GM12878 (cell line): ENCODE measurements at regions not wholly inside any gene's neighbourhood (a gene's known extent, or its start where the extent isn't known, plus 50 kb on each side); places are given as distances from the start of the nearest gene placed in this dataset.

Source experiments
- ATAC-seq: fragments of 200-7000 bp; cut with Tn5 transposase; 3 replicates; pipeline ENCODE4 v1.9.1; 2020; ENCODE audit warnings: mild to moderate bottlenecking, moderate library complexity
- BruUV-seq: library from RNA; stranded (reverse); fragments of 400-500 nt; replicated peaks from 2 replicates; lab custom pipeline; 2021; lab: Mats Ljungman, UMichigan
- CTCF ChIA-PET: fragments of 300-600 bp; sonication (Branson Sonifier 250); formaldehyde crosslinking; extraction: SDS; loops from one replicate; lab custom pipeline; 2021; ENCODE audit warnings: inconsistent platforms; lab: Yijun Ruan, JAX
- POLR2A ChIA-PET: fragments of 350-600 bp; formaldehyde crosslinking; extraction: SDS; loops from one replicate; lab custom pipeline; 2021; ENCODE audit warnings: inconsistent platforms; lab: Charles Lee
- RAD21 ChIA-PET: fragments of 300-600 bp; sonication (Branson Sonifier 250); formaldehyde crosslinking; loops from one replicate; lab custom pipeline; 2023; ENCODE audit warnings: antibody characterized with exemption; ENCODE audit not compliant: unreplicated experiment; lab: Charles Lee
- SMC1A ChIA-PET: fragments of 300-600 bp; sonication (Branson Sonifier 250); formaldehyde crosslinking; loops from one replicate; lab custom pipeline; 2023; ENCODE audit not compliant: unreplicated experiment, uncharacterized antibody; lab: Charles Lee
- DNase-seq: peaks from one replicate; pipeline ENCODE4 v3.0.0-alpha.2; 2011; ENCODE audit warnings: low read depth, low spot score
- FAIRE-seq: peaks from 3 replicates; lab custom pipeline; 2011; peaks lifted over from hg19 to GRCh38; lab: Jason Lieb, UNC
- H2AFZ ChIP-seq: 2 replicates; pipeline ENCODE4 v1.6.0; 2011; ENCODE audit warnings: low read depth, low read length, control low read depth; ENCODE audit not compliant: control insufficient read depth
- H3K27ac ChIP-seq: 2 replicates; pipeline ENCODE4 v1.5.1; 2011; ENCODE audit warnings: control low read depth; ENCODE audit not compliant: control insufficient read depth, insufficient read depth
- H3K27me3 ChIP-seq, 2 experiments: replicated peaks in 1 of 2; 2 replicates each; pipeline versions ENCODE4 v1.6.0 to v1.6.1; 2011; ENCODE audit warnings: low read length in 1 of 2; ENCODE audit not compliant: control insufficient read depth in 2 of 2, insufficient read depth in 2 of 2
- H3K36me3 ChIP-seq, 2 experiments: 2 replicates each; pipeline ENCODE4 v1.5.1; 2011; ENCODE audit warnings: low read length in 1 of 2; ENCODE audit not compliant: control insufficient read depth in 2 of 2, insufficient read depth in 2 of 2
- H3K4me1 ChIP-seq: 2 replicates; pipeline ENCODE4 v1.6.1; 2011; ENCODE audit warnings: mild to moderate bottlenecking, low read length, moderate library complexity, mixed read lengths; ENCODE audit not compliant: control insufficient read depth, insufficient read depth
- H3K4me2 ChIP-seq: 2 replicates; pipeline ENCODE4 v1.6.0; 2011; ENCODE audit warnings: control low read depth; ENCODE audit not compliant: control insufficient read depth, insufficient read depth
- H3K4me3 ChIP-seq: fragments of 200-600 bp; sonication (generic); 2 replicates; pipeline ENCODE4 v1.5.1; 2016
- H3K79me2 ChIP-seq: 2 replicates; pipeline ENCODE4 v1.6.0; 2011; ENCODE audit warnings: low read length; ENCODE audit not compliant: control insufficient read depth, insufficient read depth
- H3K9ac ChIP-seq: 2 replicates; pipeline ENCODE4 v1.8.0; 2011; ENCODE audit warnings: low read length, control low read depth, mixed read lengths; ENCODE audit not compliant: control insufficient read depth, insufficient read depth
- H3K9me3 ChIP-seq: replicated peaks from 3 replicates; pipeline ENCODE4 v1.5.1; 2011; ENCODE audit warnings: mild to moderate bottlenecking, low read length; ENCODE audit not compliant: control insufficient read depth, insufficient read depth
- H4K20me1 ChIP-seq: 2 replicates; pipeline ENCODE4 v1.6.0; 2011; ENCODE audit not compliant: control insufficient read depth, insufficient read depth
- ATF7 ChIP-seq: fragments of 450-650 bp; IDR thresholded peaks from 2 replicates; pipeline ENCODE4 v1.6.1; 2016; ENCODE audit warnings: low read depth, mild to moderate bottlenecking
- HCFC1 ChIP-seq: fragments of 150-350 bp; IDR thresholded peaks from 2 replicates; pipeline ENCODE4 v1.6.1; 2014; ENCODE audit warnings: low read length
- IRF4 ChIP-seq: IDR thresholded peaks from 2 replicates; pipeline ENCODE4 v1.6.1; 2011; ENCODE audit warnings: low read depth, low read length
- NR2C1 ChIP-seq: fragments of 450-650 bp; IDR thresholded peaks from 2 replicates; pipeline ENCODE4 v1.6.1; 2017; ENCODE audit warnings: antibody characterized with exemption, mild to moderate bottlenecking, moderate library complexity
- RB1 ChIP-seq: fragments of 450-650 bp; formaldehyde crosslinking; IDR thresholded peaks from 2 replicates; pipeline ENCODE4 v1.6.1; 2017; ENCODE audit warnings: mild to moderate bottlenecking, borderline replicate concordance
- SP1 ChIP-seq: IDR thresholded peaks from one replicate; pipeline ENCODE4 v1.6.1; 2011; ENCODE audit warnings: low read depth, low read length
- SRF ChIP-seq, 2 experiments: IDR thresholded peaks; 2 replicates each; pipeline ENCODE4 v1.6.1; 2011; ENCODE audit warnings: low read depth in 2 of 2, low read length in 2 of 2, mild to moderate bottlenecking in 1 of 2, moderate library complexity in 1 of 2
- YY1 ChIP-seq: IDR thresholded peaks from 2 replicates; pipeline ENCODE4 v1.6.1; 2011; ENCODE audit warnings: low read depth, mild to moderate bottlenecking, low read length
- ZBED1 ChIP-seq: IDR thresholded peaks from 2 replicates; pipeline ENCODE4 v1.6.1; 2016; ENCODE audit warnings: borderline replicate concordance
- ZNF592 ChIP-seq: fragments of 450-650 bp; IDR thresholded peaks from 2 replicates; pipeline ENCODE4 v1.6.1; 2017; ENCODE audit warnings: mild to moderate bottlenecking, moderate library complexity
- ZSCAN29 ChIP-seq: fragments of 450-650 bp; IDR thresholded peaks from 2 replicates; pipeline ENCODE4 v1.6.1; 2017; ENCODE audit warnings: mild to moderate bottlenecking, moderate library complexity
- ZZZ3 ChIP-seq: IDR thresholded peaks from 2 replicates; pipeline ENCODE4 v1.6.1; 2011; ENCODE audit warnings: low read depth; ENCODE audit not compliant: control insufficient read depth, insufficient read length
- WGBS: methylation state at CpG from one replicate; pipeline ENCODE4 v1.1.6; 2016; ENCODE audit warnings: low lambda C conversion rate; ENCODE audit not compliant: insufficient replicate concordance, insufficient coverage; ENCODE audit errors: missing lambda C conversion rate; 5-methylcytosine and 5-hydroxymethylcytosine counted together
- in situ Hi-C: fragments of 300-500 bp; cut with MboI; formaldehyde crosslinking; loops from 9 replicates; pipeline ENCODE4 v1.14.3; 2018; ENCODE audit warnings: mixed read lengths
- intact Hi-C: fragments of 100-400 bp; cut with micrococcal nuclease; formaldehyde crosslinking; loops from one replicate; pipeline ENCODE4 v1.14.2; 2022; ENCODE audit not compliant: unreplicated experiment

DNA sequence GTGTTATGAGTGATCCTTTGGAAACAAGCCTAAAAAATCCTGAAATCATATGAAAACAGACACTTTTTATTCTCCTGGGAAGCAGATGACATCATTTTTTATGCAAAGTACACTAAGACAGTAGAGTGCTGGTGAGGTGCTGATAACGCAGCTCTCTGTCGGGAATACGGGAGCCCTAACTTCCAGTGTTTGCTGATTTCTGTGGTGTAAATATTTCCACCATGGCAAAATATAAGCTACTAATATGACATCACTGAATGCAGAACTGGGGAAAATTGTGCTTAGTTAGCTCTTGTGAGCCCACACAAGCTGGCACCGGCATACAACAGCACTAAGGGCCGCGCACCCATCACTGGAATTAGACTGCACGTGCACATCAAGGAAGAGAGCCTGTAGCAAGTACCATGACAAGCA is 82.6 kb downstream of the FAM76B start:
- no TSS peak for BruUV-seq
- TF ChIP-seq ATF7 (peak; percentile 46; the same call in 1 of the 2 replicates), SP1 (no peak)
- Histone ChIP-seq H3K27me3 (no peaks in the 10 kb centered on the region), H3K4me1 (peaks cover 6% of the 10 kb centered on the region), H3K4me3 (no peak overlapping the region), H3K36me3 (no peaks in the 10 kb centered on the region), H2AFZ (no peak overlapping the region), H3K4me2 (no peak overlapping the region), H3K9me3 (no peaks in the 10 kb centered on the region), H3K27ac (no peak overlapping the region), H3K9ac (no peak overlapping the region), H4K20me1 (no peaks in the 10 kb centered on the region), H3K79me2 (no peaks in the 10 kb centered on the region)
- RAD21 ChIA-PET: interaction anchor here (0.7 to 12.7 kb wide), 10 partner anchors 8 to 639 kb away, joined by 3 to 425 read pairs (median 26); partner anchors contain the start of gene SESN3
- intact Hi-C loops: loop anchor here (5.0 to 10.0 kb wide), 3 partner anchors 200 to 332 kb away; no protein-coding TSS in a partner anchor
- DNase-seq (no peak), FAIRE-seq (no peak), ATAC-seq (no peak)
- POLR2A ChIA-PET: interaction anchor here (0.9 to 2.8 kb wide), 3 partner anchors 9 to 553 kb away, joined by 3 to 23 read pairs (median 13); no protein-coding TSS in a partner anchor
- CTCF ChIA-PET: interaction anchor here (0.9 to 17.7 kb wide), 16 partner anchors 8 to 681 kb away, joined by 3 to 590 read pairs (median 13); partner anchors contain the start of gene SESN3
- 83% methylated on average over 7 of the region's 7 CpGs for WGBS
- in situ Hi-C loops: loop anchor here (5.0 kb wide), 1 partner anchor 555 kb away; no protein-coding TSS in a partner anchor
- SMC1A ChIA-PET: interaction anchor here (0.8 to 20.2 kb wide), 16 partner anchors 9 to 552 kb away, joined by 3 to 474 read pairs (median 16); no protein-coding TSS in a partner anchor

DNA sequence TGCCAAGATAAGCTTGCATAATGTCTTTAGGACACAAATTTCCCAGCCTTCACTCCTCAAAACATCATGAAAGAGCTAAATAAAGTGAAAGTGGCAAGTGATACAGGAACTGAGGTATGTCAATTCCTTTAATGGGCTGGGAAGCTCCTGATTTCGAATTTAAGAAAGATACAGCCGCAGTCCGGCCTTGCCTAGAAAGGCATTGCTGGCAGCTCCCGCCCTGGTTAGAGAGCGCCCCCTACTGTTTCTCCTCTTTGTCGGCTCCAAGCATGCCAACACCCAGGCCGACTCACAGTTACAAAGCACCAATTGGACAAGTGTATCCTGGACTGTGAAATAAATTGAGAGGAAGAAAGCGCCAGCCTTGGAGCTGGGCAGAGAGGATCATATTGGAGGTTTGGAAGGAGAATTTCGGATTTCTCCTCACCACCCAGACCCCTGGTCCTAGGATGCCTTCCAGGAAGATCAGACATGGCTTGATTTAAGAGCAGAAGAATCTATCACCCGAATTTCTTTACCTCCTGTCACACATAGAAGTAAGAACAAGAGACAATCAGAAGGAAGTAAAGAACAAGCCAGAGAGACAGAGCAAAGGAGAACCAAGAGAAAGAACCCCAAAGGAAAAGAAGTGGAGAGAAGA is 84.0 kb downstream of the FAM76B start:
- WGBS: 7% methylated on average over 10 of the region's 10 CpGs
- in situ Hi-C loops (loop anchor here (5.0 kb wide), 1 partner anchor 553 kb away; no protein-coding TSS in a partner anchor), intact Hi-C loops (loop anchor here (1.0 to 10.0 kb wide), 9 partner anchors 59 to 637 kb away; no protein-coding TSS in a partner anchor)
- peak; percentile 98 for ATAC-seq
- H4K20me1 ChIP-seq: no peaks in the 10 kb centered on the region
- no peak for DNase-seq
- H3K4me1 ChIP-seq: peaks cover 6% of the 10 kb centered on the region
- no peaks in the 10 kb centered on the region for H3K36me3 ChIP-seq
- ChIA-PET SMC1A (interaction anchor here (0.6 to 20.2 kb wide), 73 partner anchors 10 to 720 kb away, joined by 3 to 474 read pairs (median 4); partner anchors contain the start of gene SESN3), RAD21 (interaction anchor here (0.7 to 12.7 kb wide), 69 partner anchors 9 to 720 kb away, joined by 3 to 425 read pairs (median 4); partner anchors contain the start of genes FAM76B and SESN3), CTCF (interaction anchor here (0.6 to 17.7 kb wide), 111 partner anchors 9 to 1077 kb away, joined by 3 to 590 read pairs (median 4); partner anchors contain the start of genes FAM76B and SESN3), POLR2A (interaction anchor here (0.6 to 2.8 kb wide), 11 partner anchors 10 to 554 kb away, joined by 3 to 23 read pairs (median 5); partner anchors contain the start of gene SESN3)
- no peaks in the 10 kb centered on the region for H3K79me2 ChIP-seq
- H3K4me2 ChIP-seq: no peak overlapping the region
- H3K27me3 ChIP-seq: no peaks in the 10 kb centered on the region
- no peak overlapping the region for H3K4me3 ChIP-seq
- FAIRE-seq: peak; percentile 81
- no peak overlapping the region; the same call in 1 of the 2 replicates for H2AFZ ChIP-seq
- H3K9ac ChIP-seq: no peak overlapping the region
- H3K27ac ChIP-seq: no peak overlapping the region
- no TSS peak for BruUV-seq
- no peaks in the 10 kb centered on the region for H3K9me3 ChIP-seq
- TF ChIP-seq ZBED1 (no peak), ZSCAN29 (no peak), NR2C1 (no peak), ZZZ3 (no peak), SRF (IDR thresholded peaks at IDR 0.05; ENCODE audit: low read depth in 2 of 2, low read length in 2 of 2) (0 out of 4 replicates have a peak, but pooled peaks of 1 of the 2 experiments have one; percentile 46), RB1 (peak; percentile 67; the same call in 1 of the 2 replicates), YY1 (peak; percentile 74), HCFC1 (no peak), IRF4 (0 out of 2 replicates have a peak, but pooled peaks have one; percentile 17), ZNF592 (0 out of 2 replicates have a peak, but pooled peaks have one; percentile 61)
